Inflammatory macrophage treated with lipopolysaccharide for 4 hours (primary cell): ENCODE measurements at regions not wholly inside any gene's neighbourhood (a gene's known extent, or its start where the extent isn't known, plus 50 kb on each side); places are given as distances from the start of the nearest gene placed in this dataset.
"Not testable (repeated sequence)": the region's sequence is repeated elsewhere in the genome, so short reads cannot be mapped to it uniquely, and the experiment has no call there.

Source experiments
- DNase-seq: peaks from one replicate; pipeline ENCODE4 v3.0.0-alpha.2; 2020

DNA sequence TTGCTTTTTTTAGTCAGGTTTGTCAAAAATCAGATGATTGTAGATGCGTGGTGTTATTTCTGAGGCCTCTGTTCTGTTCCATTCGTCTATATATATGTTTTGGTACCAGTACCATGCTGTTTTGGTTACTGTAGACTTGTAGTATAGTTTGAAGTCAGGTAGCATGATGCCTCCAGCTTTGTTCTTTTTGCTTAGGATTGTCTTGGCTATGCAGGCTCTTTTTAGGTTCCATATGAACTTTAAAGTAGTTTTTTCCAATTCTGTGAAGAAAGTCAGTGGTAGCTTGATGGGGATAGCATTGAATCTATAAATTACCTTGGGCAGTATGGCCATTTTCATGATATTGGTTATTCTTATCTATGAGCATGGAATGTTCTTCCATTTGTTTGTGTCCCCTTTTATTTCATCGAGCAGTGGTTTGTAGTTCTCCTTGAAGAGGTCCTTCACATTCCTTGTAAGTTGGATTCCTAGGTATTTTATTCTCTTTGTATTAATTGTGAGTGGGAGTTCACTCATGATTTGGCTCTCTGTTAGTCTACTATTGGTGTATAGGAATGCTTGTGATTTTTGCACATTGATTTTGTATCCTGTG, 70.1 kb upstream of the TOP3B start:
- DNase-seq, result not testable (repeated sequence)

DNA sequence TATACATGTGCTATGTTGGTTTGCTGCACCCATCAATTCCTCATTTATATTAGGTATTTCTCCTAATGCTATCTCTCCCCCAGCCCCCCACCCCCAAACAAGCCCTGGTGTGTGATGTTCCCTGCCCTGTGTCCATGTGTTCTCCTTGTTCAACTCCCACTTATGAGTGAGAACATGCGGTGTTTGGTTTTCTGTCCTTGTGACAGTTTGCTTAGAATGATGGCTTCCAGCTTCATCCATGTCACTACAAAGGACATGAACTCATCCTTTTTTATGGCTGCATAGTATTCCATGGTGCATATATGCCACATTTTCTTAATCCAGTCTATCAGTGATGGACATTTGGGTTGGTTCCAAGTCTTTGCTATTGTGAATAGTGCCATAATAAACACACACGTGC, 68.4 kb upstream of the TOP3B start:
- not testable (repeated sequence) for DNase-seq

DNA sequence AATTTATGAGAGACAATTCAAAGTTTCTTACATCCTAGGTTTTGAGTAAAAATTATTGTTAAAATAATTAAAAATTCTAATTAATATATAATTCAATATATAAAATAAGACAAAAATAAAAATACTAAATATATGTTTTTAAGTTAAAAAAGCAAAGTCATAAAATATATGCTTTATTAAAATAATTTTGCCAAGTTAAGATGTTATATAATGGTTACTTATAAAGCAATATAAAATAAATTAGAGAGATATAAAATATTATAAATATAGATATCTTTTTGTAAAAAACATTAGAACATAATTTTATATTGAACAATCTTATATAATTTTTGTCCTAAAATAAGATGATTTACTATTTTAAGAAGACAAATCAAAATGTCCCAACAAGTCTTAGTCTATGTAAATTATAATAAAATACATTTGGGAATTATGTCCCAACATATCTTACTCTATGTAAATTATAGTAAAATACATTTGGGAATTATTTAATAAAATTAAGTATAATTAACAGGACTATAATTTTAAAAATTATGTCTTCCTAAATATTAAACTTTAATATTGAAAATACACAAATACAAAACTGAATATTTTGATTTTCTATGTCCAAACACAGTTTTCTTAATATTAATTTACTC, 67.7 kb upstream of the TOP3B start:
- DNase-seq, result no peak

DNA sequence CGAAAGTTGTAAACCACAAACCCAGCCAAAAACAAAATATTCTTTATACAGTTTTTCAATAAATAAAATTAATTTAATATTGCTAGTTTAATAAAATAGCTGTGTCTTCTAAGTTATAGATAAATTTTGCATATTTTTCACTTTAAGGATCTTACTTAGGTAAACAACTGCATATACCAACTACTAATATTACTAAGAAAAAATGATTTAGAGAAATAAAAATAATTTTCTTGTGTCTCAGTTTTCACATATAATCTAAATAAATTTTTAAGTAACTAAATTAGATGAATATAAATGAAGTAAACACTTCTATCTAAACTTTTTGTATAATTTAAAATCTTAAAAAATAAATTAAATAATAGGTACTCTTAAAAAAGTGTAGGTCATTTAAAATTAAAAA, 67.1 kb upstream of the TOP3B start:
- DNase-seq, result no peak

DNA sequence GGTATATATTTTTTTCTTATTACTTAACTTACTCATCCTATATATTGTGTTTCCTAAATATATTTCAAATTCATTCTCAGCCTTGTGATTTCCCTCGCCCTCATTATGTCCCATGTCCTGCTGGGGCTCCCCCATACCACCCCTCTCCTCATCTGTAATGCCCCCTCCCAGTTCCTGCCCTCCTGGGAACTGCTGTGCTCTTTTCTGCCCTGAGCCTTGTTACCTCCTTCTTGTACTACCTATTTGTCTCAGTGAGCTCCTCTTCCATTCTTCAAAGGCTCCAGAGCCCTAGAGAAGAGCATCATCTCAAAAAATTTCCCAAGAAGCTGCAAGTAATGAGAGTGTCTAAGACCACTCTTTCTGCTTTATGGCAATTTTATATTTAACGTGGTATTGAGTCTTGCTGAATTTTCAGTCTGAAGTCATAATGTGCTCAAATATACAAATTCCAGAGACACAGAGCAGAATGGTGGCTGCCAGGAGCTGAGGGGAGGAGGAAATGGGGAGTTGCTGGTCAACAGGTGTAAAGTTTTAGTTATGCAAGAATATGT, 66.5 kb upstream of the TOP3B start:
- DNase-seq, result no peak

DNA sequence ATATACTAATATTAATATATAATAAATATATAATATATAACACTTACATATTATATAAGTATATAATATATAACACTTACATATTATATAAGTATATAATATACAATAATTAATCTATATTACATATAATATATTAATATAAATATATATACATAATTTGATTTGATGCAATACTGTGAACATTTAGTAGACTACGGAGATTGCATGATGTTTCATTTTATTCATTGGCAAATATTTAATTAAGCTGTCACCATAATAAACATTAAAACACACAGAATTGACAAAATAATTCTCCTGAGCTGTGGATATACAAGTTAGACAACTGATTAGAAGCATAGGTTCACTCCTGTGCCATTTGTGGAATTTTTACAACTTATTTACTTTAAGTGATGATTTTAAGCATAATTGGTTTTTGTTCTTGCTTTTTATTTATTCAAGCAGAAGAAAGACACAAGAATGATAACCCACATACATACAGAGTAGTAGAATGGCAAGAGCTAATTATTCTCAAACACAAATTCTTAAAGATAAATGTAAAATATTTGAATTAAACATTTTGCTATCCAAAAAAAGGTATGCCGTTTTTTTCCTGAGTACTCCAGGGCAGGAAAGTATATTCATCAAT, 65.8 kb upstream of the TOP3B start:
- DNase-seq, result no peak

DNA sequence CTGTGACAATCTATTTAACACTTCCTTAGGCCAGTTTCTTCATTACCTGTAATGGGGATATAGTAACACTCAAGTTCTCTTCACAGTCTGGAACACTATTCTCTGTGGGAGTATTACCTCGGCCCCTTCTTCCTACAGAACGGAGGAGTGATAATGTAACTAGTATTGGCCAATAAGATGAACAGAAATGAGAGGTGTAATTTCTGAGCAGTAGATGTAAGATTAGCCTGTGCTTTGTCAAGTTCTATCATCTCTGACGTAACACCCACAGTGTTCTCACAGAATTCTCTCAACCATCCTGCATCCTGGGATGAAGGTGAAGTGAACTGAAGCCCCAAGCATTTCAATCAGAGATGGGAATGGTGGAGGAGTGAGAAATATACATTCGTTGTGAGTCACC, 65.2 kb upstream of the TOP3B start:
- DNase-seq, result no peak

DNA sequence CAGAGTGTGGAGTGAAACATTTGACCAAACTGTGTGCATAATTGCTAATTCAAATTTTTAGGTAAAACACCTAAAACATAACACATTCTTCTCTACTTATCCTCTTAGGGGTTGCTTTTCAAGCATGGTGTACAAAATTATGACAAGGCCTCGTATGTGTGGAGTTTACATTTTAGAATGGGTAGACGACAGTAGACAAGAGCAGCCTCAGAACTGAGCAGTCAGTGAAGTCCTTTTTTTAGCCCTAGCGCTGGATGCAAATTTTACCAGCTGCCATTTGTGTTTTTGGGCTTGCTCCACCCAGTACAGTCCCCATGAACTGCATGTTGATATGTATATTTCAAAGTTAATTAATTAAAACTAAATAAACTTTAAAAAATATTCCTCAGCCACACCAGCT, 64.7 kb upstream of the TOP3B start:
- DNase-seq, result no peak

DNA sequence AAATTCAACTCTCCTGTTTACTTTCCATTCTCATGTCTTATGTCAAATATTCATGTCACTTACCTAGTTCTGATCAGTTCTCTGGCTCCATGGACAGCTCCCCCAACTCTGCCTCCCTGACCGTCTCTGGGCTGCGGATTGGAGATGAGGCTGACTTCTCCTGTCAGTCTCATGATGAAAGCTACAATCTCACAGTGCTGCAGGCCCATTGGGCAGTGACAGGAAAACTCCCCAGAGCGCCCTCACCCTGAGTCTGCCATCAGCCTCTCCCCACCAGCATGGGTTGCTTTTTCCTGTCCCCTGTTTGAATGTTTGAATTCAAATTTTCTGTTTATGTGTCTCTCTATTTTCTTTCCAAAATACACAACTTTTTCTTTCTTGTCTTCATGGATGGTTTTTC, 63.8 kb upstream of the TOP3B start:
- no peak for DNase-seq

DNA sequence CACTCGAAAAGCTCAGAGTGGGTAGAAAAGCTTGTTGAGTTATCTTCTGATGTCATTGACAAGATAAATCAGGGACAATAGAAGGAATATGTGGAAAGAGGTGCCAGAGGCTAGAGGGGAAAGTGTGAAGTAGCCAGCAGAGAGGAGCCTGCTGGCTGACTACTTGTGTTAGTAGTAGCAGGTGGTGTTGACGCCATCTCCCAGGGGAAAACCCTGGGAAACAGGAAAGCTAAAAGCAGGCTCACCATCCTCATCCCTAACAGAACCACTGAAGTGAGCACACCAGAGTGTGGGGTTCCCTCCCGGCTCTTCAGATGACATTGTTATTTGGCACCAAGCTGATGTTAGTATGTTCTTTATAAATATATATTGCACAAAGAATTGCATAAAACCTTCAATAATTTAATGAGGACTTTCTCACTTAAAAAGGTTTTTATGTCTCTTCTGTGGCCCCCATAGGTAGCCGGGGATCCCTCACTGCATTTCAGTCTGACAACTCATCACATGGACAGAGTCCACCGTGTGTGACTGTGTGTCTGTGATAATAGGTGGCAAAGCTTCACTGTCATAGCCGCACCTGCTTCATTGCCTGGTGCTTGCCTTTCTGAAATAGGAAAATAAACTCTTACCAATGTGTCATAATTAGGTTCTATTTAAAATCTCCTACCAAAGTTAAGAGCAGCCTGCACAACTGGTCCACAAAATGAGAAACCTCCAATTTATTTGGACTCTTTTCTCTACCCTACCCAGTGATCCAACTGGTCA, 63.2 kb upstream of the TOP3B start:
- no peak for DNase-seq

DNA sequence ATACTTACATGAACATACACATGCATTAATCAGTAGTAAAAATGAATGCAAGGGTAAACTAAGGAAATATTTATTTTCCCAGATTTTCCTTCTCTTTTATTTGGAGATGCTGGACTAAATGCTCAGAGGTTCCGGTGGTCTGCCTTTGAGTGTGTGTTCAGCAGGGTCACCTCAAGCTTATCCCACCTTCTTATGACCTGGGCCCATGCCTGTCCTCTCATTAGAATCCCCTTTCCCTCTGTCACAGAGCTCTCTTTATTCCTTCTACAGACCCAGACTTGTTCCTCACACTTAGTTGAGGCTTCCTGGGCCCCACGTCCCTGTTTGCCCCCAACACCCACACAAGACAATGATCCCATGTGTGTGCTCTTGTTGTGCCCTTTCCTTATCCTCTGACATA, 61.6 kb upstream of the TOP3B start:
- DNase-seq, result no peak

DNA sequence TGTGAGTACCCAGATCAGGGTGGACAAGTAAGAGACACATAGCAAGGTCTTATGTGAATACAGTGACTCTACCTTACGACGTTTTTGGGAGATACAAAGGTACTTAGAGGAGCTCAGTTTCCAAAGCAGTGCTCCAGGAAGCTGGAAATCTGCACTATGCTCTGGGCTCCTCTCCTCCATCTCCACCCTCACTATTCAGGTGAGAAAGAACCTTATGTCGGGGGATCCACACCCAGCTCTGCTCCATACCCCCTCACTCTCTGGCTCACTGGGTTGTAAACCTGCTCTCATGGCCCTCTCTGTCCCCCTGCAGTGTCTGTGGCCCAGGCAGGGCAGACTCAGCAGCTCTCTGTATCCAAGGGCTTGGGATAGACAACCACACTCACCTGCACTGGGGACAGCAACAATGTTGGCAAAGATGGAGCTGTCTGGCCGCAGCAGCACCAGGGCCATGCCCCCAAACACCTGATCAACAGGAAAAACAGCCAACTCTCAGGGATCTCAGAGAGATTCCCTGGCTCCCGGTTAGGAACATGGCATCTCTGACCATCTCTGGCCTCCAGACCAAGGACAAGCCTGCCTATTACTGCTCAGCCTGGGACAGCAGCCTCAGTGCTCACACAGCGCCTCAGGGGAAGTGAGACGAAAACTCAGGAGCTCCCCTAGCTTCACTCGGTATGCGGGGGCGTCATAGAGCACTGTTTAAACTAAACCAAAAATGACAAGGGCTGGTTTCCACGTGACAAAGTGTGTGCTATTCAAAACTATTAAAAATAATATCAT, 60.9 kb upstream of the TOP3B start:
- no peak for DNase-seq

DNA sequence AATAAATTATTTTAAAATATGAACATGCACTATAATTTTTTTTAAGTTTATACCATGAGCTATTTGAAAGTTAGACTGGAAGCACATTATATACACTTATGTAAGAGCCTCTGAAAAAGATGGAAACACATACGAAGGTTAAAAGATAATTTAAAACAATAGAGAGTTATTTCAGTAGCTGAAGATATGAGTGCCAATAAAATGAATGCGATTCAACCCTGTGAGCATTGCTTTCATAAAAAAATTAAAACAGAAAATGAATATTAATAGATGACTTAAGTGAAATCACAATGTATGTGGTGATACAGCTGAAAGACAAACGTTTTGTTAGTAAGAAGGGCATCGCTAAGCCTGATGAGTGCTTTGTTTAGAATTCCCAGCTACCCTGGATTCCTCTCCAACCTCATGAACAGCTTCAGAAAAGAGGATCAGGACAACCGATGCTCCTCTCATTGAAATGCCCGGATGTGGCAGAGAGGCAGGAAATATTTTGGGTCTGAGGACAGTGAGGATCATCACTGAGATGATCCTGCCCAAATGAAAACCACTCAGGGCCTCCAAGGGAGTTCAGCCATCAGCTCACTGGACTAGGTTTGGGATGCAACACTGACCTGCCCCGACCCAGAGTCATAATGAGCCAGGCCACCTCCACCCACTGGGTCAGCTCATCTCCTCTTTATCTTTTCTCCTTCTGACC, 60.2 kb upstream of the TOP3B start:
- DNase-seq, result no peak

DNA sequence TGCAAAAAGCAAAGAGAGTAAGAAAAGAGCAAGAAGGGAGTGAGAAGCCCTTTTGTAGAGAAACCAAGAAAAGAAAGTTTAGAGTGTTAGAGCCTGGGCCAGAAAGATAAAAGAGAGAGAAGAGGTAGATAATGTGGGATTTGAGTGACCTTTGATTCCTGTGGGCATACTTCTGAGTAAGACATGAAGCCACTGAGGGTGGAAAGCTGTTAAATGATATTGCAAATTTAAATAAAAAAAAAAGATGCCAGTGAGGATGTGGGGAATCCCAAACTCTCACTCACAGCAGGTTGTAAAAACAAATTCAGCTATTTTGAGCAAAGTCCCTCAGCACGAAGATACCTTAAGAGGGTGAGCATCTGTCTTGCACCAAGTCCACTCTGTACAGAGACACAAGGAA, 59.4 kb upstream of the TOP3B start:
- DNase-seq, result no peak

DNA sequence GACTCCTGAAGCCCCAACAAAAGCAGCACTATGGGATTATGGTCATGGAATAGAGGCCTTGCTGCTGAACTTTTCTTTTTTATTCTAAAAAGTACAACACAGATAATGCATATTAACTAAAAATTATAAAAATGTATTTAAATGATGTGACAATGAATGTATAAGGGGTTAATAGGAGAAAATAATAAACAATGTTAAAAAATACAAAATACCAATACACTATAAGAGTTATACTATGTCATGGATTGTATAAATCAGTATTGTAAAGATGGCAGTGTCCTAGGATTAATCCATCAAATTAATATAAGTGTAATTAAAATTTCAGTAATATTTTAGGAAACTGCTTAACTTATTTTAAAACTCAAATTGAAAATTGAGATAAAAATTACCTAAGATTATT, 58.3 kb upstream of the TOP3B start:
- no peak for DNase-seq

DNA sequence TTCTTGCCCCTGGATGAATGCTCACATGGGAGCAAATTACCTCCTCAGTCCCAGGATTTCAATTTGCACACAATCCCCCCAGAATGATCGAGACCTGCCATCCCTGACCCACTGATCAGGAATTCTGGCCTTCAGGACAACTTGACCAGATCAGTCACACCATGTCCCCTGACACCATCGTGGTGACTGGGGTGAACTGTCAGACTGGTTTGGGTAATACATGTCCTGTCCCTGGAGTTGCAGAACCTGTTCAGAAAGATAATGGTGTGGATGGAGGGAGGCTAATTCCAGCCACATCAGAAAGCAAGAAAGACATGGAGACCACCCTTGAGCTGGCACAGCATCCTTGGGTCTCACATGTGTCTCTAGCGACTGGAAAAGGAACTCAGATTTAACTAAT, 57.9 kb upstream of the TOP3B start:
- no peak for DNase-seq

DNA sequence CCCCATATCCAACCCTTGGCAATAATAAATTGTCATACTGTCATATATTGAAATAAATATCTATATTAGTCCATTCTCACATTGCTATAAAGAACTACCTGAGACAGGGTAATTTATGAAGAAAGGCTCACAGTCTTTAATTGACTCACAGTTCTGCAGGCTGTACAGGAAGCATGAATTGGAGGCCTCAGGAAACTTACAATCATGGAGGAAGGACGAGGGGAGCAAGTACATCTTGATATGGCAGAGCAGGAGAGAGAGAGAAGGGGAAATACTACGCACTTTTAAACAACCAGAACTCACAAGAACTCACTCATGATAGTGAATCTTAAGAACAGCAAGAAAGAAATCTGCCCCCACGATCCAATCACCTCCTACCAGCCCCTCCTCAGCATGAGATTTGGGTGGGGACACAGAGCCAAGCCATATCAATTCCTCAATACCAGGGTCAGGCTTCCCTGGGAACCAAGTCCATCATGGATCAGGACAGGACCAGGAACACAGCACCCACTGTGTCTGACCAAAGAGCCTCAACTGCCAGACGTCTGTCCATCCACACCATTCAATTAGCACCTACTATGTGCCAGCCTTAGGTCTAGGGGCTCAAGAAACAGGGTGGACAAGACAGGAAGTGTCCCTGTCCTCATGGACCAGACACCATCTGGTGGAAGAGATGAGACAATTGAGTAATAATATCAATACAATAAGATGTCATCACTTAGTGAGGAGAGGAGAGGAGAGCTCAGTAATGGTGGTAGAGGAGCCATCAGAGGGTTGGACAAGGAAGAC, 56.9 kb upstream of the TOP3B start:
- no peak for DNase-seq

DNA sequence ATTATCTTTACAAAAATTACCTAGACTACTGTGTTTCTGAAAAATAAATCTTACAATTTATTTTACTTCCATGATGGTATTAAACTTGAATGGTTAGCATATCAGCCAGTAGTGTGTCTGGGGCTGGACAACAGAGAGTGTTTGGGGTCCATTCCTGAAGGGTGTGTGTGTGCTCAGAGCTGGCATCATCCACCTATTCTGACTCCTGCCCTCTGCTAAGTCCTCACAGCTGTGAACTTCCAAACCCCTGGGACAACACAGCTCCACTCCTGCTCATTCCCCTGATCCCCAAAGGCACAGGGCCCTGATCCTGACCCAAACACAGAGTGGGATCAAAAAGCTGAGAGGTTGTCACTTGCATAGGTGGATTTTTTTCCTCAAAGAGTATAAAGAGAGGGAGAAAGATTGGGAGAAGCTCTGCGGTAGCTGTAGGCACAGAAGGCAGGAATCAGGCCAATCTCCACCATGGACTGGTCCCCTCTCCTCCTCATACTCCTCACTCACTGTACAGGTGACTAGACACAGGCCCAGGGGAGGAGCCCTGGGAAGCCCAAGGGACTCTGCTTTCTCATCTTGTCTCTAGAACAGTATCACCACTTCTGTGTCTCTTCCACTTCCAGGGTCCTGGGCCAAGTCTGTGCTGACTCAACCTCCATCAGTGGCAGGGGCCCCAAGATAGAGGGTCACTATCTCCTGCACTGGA, 55.7 kb upstream of the TOP3B start:
- DNase-seq, result no peak

DNA sequence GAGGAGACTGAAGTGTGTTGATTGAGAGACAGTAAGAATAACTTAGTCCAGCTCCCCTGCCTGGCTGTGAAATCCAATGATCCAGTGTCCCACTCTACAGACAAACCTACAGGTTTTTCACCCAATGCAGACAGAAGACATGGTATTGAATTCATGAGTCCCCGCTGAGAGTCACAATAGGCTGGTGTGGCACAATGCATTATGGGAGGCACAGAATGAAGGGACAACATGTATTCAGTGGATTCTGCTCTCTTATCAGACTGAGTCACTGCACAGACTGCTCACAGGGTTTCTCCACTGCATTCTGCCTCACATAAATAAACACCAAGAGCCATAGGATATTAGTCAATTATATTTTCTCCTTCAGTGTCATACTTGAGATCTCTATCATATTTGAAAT, 55.2 kb upstream of the TOP3B start:
- no peak for DNase-seq

DNA sequence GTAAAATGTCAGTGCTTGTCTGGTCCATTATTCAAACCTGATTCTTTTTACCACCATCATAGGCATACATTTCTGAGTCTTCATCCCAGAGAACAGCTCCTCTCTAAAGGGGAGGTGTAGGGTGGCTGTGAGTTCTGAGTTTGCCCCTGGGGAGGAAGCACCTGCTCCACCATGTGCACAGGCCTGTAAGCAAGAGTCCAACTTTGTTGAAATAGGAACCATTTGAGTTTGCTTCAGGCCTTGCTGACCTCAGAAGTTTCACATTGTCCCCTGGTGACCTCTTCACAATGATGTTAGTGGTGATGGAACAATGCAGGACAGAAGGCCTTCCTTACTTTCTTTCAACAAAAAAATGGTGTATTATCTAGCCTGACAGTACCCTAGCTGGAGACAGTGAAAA, 54.6 kb upstream of the TOP3B start:
- DNase-seq, result no peak

DNA sequence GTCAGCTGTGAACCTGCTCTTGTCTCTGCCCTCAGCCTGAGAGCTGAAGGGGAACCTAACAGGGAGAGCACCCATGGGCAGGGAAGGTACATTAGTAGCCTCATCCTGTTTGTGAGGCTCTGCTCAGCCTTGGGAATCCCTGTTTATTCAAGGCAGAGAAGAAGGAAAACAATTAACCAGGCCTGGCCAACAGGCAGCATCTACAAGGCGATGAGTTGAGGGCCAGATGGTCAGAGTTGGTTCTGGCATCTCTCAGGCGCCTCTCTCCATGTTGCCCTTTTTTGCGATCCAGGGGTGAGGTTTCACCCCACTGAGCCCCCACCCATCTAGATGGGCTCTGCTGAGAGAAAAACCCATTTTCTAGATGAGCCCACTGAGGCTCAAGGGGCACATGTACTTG, 54.0 kb upstream of the TOP3B start:
- no peak for DNase-seq
